ENCODE measurements at regions not wholly inside any gene's neighbourhood (a gene's known extent, or its start where the extent isn't known, plus 50 kb on each side); places are given as distances from the start of the nearest gene placed in this dataset.
A peak's percentile ranks its signal among the peaks of the same experiment; 100 is the strongest.

- no peak for DNase-seq
Measured at GRCh38 chr15:69505956-69506556, 53.4 kb downstream of the RPLP1 start.

- no peak for DNase-seq
Measured at GRCh38 chr15:69508659-69509058, 56.0 kb downstream of the RPLP1 start.

- no peak for DNase-seq
Measured at GRCh38 chr15:69509131-69509530, 56.5 kb downstream of the RPLP1 start.

- DNase-seq: no peak
Measured at GRCh38 chr15:69510556-69510955, 57.9 kb downstream of the RPLP1 start.

- no peak for DNase-seq
Measured at GRCh38 chr15:69511015-69511414, 58.4 kb downstream of the RPLP1 start.

- no peak for DNase-seq
Measured at GRCh38 chr15:69511716-69512340, 59.2 kb downstream of the RPLP1 start.

GRCh38 chr15:69513450-69513960, 60.9 kb downstream of the RPLP1 start:
- no peak for DNase-seq

- DNase-seq: no peak
Measured at GRCh38 chr15:69513986-69514385, 61.4 kb downstream of the RPLP1 start.

GRCh38 chr15:69515508-69515907, 62.9 kb downstream of the RPLP1 start:
- DNase-seq: no peak

- DNase-seq: no peak
Measured at GRCh38 chr15:69515926-69516325, 63.3 kb downstream of the RPLP1 start.

GRCh38 chr15:69517052-69517451, 64.4 kb downstream of the RPLP1 start:
- no peak for DNase-seq

- no peak for DNase-seq
Measured at GRCh38 chr15:69518806-69519205, 66.2 kb downstream of the RPLP1 start.

- no peak for DNase-seq
Measured at GRCh38 chr15:69520067-69520466, 67.4 kb downstream of the RPLP1 start.

- DNase-seq: no peak
Measured at GRCh38 chr15:69522361-69522760, 69.7 kb downstream of the RPLP1 start.

- DNase-seq: peak in 4 of 5 experiments; percentile 15 to 49 (median 42)
Measured at GRCh38 chr15:69523010-69524001, 70.7 kb downstream of the RPLP1 start.

GRCh38 chr15:69524296-69524695, 71.7 kb downstream of the RPLP1 start:
- DNase-seq: no peak

GRCh38 chr15:69524814-69525213, 72.2 kb downstream of the RPLP1 start:
- DNase-seq: no peak

GRCh38 chr15:69525543-69525942, 72.9 kb downstream of the RPLP1 start:
- DNase-seq: no peak

- no peak for DNase-seq
Measured at GRCh38 chr15:69526081-69527061, 73.8 kb downstream of the RPLP1 start.

GRCh38 chr15:69529141-69529540, 76.5 kb downstream of the RPLP1 start:
- no peak for DNase-seq

- no peak for DNase-seq
Measured at GRCh38 chr15:69529961-69530633, 77.5 kb downstream of the RPLP1 start.

All from T-helper 2 cell (primary cell).